CD4-positive, alpha-beta T cell treated with Interleukin-2 at 100 ng/mL for 4 hours (primary cell): ENCODE measurements at regions not wholly inside any gene's neighbourhood (a gene's known extent, or its start where the extent isn't known, plus 50 kb on each side); places are given as distances from the start of the nearest gene placed in this dataset.

Experiments used
- DNase-seq: peaks from one replicate; pipeline ENCODE4 v3.0.0-alpha.2; 2020; ENCODE audit warnings: low spot score

DNA sequence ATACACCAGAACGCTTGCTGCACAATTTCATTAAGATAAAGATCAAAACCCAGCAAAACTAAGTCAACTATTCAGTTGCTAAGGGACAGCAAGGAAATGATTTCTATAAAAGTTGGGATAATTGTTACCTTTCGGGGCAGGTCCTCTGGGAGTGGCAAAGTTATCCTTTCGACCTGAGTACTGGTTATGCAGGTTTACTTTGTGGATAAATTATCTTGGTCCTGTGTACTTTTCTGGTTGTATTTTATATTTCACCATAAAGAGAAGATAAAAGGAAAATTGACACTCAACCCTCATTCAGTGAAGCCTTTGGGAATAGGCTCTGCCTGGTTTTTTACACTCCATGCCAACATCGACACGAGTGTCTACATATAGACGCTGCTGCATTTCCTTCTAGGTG is 146.5 kb downstream of the SYK start:
- DNase-seq: no peak

DNA sequence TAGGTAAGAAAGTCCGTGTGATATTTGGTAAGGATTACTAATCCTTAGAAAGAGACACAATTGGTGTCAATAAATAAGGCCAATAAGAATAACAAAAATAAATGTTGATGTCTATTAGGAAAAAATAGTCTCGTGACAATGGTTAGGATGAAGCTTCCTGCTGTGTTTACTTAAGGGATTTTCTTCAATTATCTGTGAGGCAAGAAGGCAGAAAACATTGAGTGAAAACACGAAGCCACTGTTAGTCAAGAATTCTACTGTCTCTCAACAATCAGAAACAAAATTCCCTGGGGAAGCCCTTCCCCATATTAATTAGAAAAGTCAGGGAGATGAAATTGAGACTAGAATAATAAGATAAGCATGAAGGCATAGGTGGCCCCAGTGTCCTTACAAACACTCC is 149.0 kb downstream of the SYK start:
- no peak for DNase-seq

- no peak for DNase-seq
These were observed 151.6 kb downstream of the SYK start for GRCh38 chr9:90953200-90953599.

- DNase-seq: no peak
These were observed 152.2 kb downstream of the SYK start for GRCh38 chr9:90953805-90954204.

DNA sequence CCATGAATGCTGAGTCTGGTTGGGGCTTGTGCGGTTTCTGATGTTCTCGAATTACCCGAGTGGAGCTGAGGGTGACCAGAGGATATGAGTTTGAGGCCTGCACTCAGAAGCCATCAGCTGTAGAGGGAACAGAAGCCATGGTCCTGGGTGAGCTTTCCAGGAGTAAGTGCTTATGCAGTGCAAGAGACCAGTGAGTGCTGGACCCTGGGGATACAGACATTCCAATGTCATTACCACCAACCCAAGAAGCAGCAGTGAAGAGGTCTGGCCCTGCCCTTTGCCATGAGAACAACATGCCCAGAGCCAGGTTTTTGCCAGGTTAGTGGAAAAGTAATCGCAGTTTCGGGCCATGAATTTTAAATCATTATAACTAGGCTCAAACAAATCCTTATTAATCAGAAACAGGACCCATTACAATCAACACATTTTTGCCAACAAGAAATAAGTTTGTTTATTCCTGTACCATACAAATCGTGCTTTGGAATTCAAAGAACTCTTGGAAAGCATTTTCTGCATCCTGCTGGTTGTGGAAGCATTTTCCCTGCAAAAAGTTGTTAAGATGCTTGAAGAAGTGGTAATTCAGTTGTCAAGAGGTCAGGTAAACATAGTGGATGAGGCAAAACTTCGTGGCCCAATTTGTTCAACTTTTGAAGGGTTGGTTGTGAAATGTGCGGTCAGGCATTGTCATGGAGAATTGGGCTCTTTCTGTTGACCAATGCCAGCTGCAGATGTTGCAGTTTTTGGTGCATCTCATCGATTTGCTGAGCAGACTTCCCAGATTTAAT is 154.6 kb downstream of the SYK start:
- DNase-seq: no peak

DNA sequence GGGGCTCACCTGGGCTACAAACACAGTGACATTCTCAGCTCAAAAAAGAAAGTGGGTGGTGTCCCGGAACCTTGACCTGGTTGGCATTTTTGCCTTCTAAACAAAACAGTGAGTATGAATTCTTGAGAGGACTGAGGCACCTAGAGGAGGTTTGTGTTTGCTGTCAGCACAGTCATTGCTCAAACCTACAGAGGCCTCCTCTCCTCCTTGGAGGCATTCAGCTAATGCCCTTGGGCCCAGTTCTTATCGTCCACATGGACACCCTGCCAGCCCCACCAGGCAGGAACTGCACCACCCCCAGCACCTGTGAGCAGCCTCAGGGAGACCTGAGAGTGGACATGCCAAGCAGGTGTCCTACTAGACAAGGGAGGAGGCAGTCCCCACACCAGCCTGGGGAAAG is 156.7 kb downstream of the SYK start:
- DNase-seq: no peak

GRCh38 chr9:90960941-90961340 is 159.3 kb downstream of the SYK start:
- no peak for DNase-seq

GRCh38 chr9:90961375-90961774 is 159.8 kb downstream of the SYK start:
- DNase-seq: no peak

GRCh38 chr9:90964101-90965020 is 162.7 kb downstream of the SYK start:
- peak; percentile 1 for DNase-seq

GRCh38 chr9:90965226-90966030 is 163.8 kb downstream of the SYK start:
- DNase-seq: no peak

GRCh38 chr9:90966031-90966290 is 164.3 kb downstream of the SYK start:
- no peak for DNase-seq

GRCh38 chr9:90966480-90967144 is 165.0 kb downstream of the SYK start:
- DNase-seq: no peak

DNA sequence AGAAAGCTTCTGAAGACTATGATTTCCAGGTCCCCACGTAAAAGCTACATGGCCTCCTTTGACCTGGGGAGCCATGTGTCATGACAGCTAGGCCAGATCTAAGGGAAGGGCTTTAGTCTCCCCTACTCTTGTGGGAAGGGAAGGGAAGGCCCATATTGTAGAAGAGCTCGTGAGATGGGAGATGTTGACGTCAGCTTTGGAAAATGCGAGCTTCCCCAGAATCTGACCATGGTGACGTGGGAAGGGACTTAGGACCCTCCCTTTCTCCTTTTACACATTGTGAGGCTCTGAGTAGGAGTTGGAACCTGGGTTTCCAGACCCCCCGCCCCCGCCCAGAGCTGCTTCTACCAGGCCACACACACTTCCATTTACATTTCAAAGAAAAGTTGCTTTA is 165.5 kb downstream of the SYK start:
- DNase-seq: no peak

DNA sequence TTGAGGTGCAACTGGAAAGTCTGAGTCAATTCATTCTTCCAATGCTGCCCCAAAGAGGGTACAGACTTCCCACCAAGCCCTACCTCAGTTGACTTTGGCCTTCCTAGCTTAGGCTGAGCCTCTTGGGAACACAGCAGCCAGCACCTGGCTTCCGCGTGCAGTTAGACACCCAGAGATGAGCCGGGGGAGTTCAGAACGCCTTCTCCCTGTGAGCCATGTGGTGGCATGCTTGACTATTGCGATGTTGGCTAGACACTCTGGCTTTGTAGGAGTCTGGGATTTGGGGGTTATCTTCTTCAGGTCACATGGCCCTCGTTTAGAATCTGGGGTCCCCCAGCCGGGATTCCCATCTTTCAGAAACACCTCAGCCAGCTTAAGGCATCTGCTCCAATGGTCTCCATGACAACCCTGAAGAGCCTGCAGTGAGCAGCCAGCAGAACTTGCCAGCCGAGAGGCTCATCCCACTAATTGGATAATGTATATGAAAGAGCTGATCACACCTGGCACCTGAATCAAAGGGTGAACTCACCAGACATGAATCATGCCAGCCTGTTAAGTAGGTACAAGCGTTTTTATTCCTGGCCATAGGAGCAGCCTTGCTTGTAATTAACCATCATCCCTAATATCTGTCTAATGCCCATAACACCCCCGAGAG is 167.5 kb downstream of the SYK start:
- DNase-seq: no peak

GRCh38 chr9:90970608-90971007 is 169.0 kb downstream of the SYK start:
- no peak for DNase-seq

DNA sequence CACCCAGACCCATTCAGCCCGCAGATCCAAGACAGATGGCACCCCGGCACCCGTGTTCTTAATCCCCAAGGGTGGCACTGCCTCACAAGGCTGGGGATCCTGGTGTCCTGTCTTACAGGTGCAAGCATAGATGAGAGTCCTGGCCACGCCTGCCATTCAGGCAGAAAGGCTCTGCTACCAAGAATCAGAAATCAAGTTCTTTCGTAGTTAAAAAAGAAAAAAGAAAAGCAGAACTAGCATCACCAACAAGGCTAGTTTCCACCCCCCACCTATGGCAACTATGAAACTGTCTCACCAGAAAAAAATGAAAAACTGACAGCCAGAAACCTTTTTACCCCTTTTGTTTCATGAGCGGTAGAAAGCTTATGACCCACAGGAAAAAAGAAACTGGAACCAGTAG is 170.4 kb downstream of the SYK start:
- no peak for DNase-seq

DNA sequence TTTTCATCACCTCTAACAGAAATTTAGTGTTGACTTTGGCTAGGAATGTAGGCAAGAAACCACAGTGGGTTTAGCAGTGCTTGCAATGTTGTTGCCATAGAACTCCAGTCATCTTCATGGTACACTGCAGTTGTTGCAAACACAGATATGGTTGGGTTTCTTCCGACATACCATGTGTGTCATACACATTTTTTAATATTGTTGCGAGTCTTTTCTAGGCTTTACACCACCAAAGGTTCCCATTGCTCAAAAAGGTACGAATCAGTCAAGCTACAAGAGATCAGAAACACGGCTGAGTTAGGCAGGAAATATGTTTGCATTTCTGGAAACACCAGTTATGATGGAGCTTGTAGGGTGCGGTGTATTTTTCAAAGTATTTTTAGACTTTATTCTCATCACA is 172.4 kb downstream of the SYK start:
- DNase-seq: no peak

- DNase-seq: no peak
These were observed 173.1 kb downstream of the SYK start for GRCh38 chr9:90974643-90975245.

DNA sequence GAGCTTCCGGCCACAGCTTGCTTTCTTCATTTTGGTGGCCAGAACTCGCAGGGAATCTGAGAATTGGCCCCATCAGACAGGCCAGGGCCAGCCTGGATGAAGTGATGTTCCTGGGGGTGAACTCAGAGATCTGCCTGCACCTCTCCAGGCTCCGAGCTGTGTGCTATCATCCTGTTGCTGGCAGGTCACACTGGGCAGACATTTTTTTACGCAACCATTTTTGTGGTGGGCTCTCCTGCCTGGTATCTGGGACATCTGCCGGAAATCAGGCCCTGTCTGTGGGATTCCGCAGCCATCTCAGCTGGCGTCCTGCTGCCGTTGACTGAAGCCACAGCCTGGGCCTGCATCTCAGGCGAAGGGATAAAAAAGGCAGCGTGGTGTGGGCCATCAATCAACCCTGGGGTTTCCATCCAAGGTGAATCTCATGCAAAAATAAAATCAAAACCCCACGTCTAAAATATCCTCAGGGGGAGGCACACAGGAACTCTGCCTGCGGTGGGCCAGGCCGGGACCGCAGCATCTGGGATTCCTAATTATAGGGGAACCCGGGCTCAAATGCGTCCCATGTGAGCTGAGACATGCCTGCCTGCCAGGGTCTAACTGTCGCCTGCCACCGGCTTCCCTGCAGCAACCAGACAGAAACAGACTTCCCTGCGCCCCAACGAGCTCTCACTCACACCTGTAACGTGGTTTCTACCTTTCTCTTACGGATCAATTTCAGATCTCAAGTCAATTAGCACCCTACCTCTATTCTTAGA is 174.3 kb downstream of the SYK start:
- DNase-seq: no peak

GRCh38 chr9:90979138-90979551 is 177.5 kb downstream of the SYK start:
- no peak for DNase-seq
